ENCODE measurements at regions not wholly inside any gene's neighbourhood (a gene's known extent, or its start where the extent isn't known, plus 50 kb on each side); places are given as distances from the start of the nearest gene placed in this dataset.

DNA sequence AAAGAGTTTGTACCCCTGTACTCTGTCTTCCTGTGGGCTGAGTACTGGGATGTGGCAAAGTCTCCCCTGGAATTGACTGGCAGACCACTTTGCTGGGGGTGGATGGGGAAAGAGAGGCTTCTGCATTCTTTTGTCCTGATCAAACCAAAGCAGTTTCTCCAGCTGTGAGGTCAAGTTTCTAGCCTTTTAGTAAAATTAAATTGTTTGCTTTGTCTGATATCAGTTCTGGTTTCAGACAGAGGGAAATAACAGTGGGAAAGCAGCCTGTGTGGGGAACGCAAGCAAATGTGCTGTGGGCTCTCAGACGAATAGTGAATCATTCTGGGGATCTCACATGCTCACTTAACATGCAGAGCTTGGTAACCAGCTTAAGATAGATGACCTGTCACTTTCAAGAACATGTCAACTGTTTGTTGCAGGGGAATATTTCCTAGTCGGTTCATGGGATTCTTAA, 151.6 kb downstream of the FAT3 start:
- Histone ChIP-seq H3K36me3 (ENCODE audit: control insufficient read depth, insufficient read depth, low read length) (no peaks in the 10 kb centered on the region), H3K4me3 (ENCODE audit: low read depth, low read length) (no peak overlapping the region), H3K27me3 (replicated peaks; ENCODE audit: control insufficient read depth, insufficient read depth, low read length) (peaks cover 1% of the 10 kb centered on the region; the same call in 1 of the 2 replicates), H3K9me3 (no peaks in the 10 kb centered on the region), H3K4me1 (peaks cover 6% of the 10 kb centered on the region)
- intact Hi-C loops (cut with micrococcal nuclease; ENCODE audit: unreplicated experiment): no loop called here
- Mint-ChIP-seq H3K9me3 (ENCODE audit: unreplicated experiment) (no peaks in the 10 kb centered on the region), H3K4me3 (ENCODE audit: unreplicated experiment) (no peak overlapping the region), H3K4me1 (ENCODE audit: low read depth, unreplicated experiment) (no peaks in the 10 kb centered on the region), H3K27ac (ENCODE audit: unreplicated experiment) (no peak overlapping the region), H3K27me3 (ENCODE audit: insufficient read depth, unreplicated experiment) (no peaks in the 10 kb centered on the region), H3K36me3 (ENCODE audit: insufficient read depth, unreplicated experiment) (no peaks in the 10 kb centered on the region)
- DNase-seq: no peak
- no peak for TF ChIP-seq CTCF (IDR thresholded peaks at IDR 0.05; ENCODE audit: insufficient read depth in 1 of 2, low read depth in 1 of 2, low read length in 1 of 2, severe bottlenecking in 1 of 2, unreplicated experiment in 1 of 2)
- CTCF ChIA-PET: interaction anchor here (1.5 kb wide), 1 partner anchor 164 kb away, joined by 4 read pairs; no protein-coding TSS in a partner anchor
- BruUV-seq (replicated peaks): no TSS peak
- POLR2A ChIA-PET: no interaction called here

- peaks cover 6% of the 10 kb centered on the region for H3K4me1 ChIP-seq
- H3K27me3 ChIP-seq (replicated peaks; ENCODE audit: control insufficient read depth, insufficient read depth, low read length): peaks cover 1% of the 10 kb centered on the region; the same call in 1 of the 2 replicates
- intact Hi-C loops (cut with micrococcal nuclease; ENCODE audit: unreplicated experiment): no loop called here
- no peak for TF ChIP-seq CTCF (IDR thresholded peaks at IDR 0.05; ENCODE audit: insufficient read depth in 1 of 2, low read depth in 1 of 2, low read length in 1 of 2, severe bottlenecking in 1 of 2, unreplicated experiment in 1 of 2)
- no peaks in the 10 kb centered on the region for H3K36me3 Mint-ChIP-seq (ENCODE audit: insufficient read depth, unreplicated experiment)
- no peaks in the 10 kb centered on the region for H3K9me3 Mint-ChIP-seq (ENCODE audit: unreplicated experiment)
- H3K4me3 Mint-ChIP-seq (ENCODE audit: unreplicated experiment): no peak overlapping the region
- no peak overlapping the region for H3K27ac Mint-ChIP-seq (ENCODE audit: unreplicated experiment)
- no peaks in the 10 kb centered on the region for H3K4me1 Mint-ChIP-seq (ENCODE audit: low read depth, unreplicated experiment)
- POLR2A ChIA-PET: no interaction called here
- no peaks in the 10 kb centered on the region for H3K27me3 Mint-ChIP-seq (ENCODE audit: insufficient read depth, unreplicated experiment)
- CTCF ChIA-PET: interaction anchor here (1.5 kb wide), 1 partner anchor 165 kb away, joined by 4 read pairs; no protein-coding TSS in a partner anchor
- H3K4me3 ChIP-seq (ENCODE audit: low read depth, low read length): no peak overlapping the region
- no TSS peak for BruUV-seq (replicated peaks)
- no peaks in the 10 kb centered on the region for H3K36me3 ChIP-seq (ENCODE audit: control insufficient read depth, insufficient read depth, low read length)
- H3K9me3 ChIP-seq: no peaks in the 10 kb centered on the region
- DNase-seq: no peak
These were observed 152.1 kb downstream of the FAT3 start for GRCh38 chr11:92376680-92377079.

- peaks cover 23% of the 10 kb centered on the region for H3K4me1 ChIP-seq
- Mint-ChIP-seq H3K36me3 (ENCODE audit: insufficient read depth, unreplicated experiment) (no peaks in the 10 kb centered on the region), H3K27ac (ENCODE audit: unreplicated experiment) (no peak overlapping the region), H3K27me3 (ENCODE audit: insufficient read depth, unreplicated experiment) (no peaks in the 10 kb centered on the region), H3K4me3 (ENCODE audit: unreplicated experiment) (no peak overlapping the region), H3K4me1 (ENCODE audit: low read depth, unreplicated experiment) (peaks cover 14% of the 10 kb centered on the region), H3K9me3 (ENCODE audit: unreplicated experiment) (no peaks in the 10 kb centered on the region)
- no peak for DNase-seq
- no TSS peak for BruUV-seq (replicated peaks)
- TF ChIP-seq CTCF (IDR thresholded peaks at IDR 0.05; ENCODE audit: insufficient read depth in 1 of 2, low read depth in 1 of 2, low read length in 1 of 2, severe bottlenecking in 1 of 2, unreplicated experiment in 1 of 2): no peak
- no peaks in the 10 kb centered on the region for H3K27me3 ChIP-seq (replicated peaks; ENCODE audit: control insufficient read depth, insufficient read depth, low read length)
- ChIA-PET CTCF (no interaction called here), POLR2A (no interaction called here)
- intact Hi-C loops (cut with micrococcal nuclease; ENCODE audit: unreplicated experiment): no loop called here
- no peaks in the 10 kb centered on the region for H3K9me3 ChIP-seq
- no peak overlapping the region for H3K4me3 ChIP-seq (ENCODE audit: low read depth, low read length)
- H3K36me3 ChIP-seq (ENCODE audit: control insufficient read depth, insufficient read depth, low read length): no peaks in the 10 kb centered on the region
These were observed 156.3 kb downstream of the FAT3 start for GRCh38 chr11:92380882-92381281.

All from Caco-2 (cell line).